Stimulated activated CD4-positive, alpha-beta T cell treated with anti-CD3 and anti-CD28 coated beads, Interleukin-1b, Interleukin-23, amount 100 ng/mL, for 24 hours (primary cell): ENCODE measurements at regions not wholly inside any gene's neighbourhood (a gene's known extent, or its start where the extent isn't known, plus 50 kb on each side); places are given as distances from the start of the nearest gene placed in this dataset.

Experiments
- DNase-seq, 4 experiments: peaks; one replicate each; pipeline ENCODE4 v3.0.0-alpha.2; 2020; ENCODE audit warnings: low read depth in 4 of 4, low spot score in 1 of 4

- DNase-seq: no peak
These were observed 93.2 kb upstream of the ATP8A1 start for GRCh38 chr4:42750091-42750490.

DNA sequence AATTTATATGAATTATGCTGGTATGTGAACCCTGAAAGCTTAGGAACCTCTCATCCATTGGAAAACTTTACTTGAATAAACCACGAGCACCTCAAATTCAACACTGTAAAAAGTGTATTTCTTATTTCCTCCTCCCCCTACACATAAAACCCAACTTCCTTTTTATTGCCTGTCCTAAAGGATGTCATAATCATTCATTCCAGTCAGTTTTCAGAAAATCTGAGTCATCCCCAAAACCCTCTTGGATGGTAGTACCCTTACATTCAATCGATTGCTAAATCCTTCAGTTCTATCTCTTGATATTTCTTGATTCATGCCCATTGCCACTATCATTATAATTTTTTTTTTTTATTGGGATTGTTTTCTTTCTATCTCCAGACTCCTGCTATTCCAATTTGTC, 91.1 kb upstream of the ATP8A1 start:
- DNase-seq: no peak

DNA sequence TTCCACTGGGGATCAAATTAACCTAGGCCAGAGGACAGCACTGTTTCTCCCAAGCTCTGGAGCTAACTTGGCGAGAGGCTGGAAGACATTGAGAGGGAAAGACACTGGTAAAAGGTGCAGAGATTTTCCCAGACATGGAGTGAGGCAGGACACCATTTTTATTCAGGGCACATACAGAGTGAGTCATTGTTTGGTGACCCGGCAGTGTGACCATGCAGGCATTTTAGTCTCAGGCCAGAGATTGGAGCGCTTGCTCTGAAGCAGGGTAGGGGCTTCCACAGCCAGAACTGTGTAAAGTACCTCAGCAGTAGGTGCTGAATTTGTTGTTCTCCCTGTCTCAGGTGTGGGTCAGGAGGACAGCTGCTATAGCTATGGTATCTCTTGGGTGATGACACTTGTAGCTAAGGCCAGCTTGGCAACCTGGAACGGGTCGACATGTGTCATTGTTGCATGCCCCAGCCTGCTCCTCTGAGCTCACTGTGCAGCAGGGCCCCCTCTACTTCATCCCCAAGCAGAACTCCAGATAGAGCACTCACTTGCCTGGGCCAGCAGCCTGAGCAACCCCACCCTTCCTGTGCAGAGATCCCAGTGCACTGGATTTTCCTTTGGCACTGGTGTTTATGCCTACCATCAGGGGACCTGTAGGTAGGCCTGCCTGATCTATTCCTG, 79.8 kb upstream of the ATP8A1 start:
- no peak for DNase-seq

GRCh38 chr4:42733380-42733779, 76.5 kb upstream of the ATP8A1 start:
- no peak for DNase-seq

DNA sequence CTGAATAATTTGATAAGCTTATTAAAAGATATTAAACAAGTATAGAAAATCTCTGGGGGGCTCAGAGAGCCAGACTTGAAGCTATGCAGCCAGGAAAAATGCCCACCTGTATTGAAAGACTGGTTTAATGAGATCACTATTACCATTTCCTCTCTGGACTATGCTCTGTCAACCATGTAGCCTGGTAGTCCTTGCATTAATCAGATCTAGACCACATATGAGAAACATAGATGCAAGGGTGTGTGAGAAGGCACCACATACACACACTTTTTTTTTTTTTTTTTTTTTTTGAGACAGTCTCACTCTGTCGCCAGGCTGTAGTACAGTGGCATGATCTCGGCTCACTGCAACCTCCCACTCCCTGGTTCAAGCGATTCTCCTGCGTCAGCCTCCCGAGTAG, 75.9 kb upstream of the ATP8A1 start:
- no peak for DNase-seq

- DNase-seq: no peak
These were observed 72.8 kb upstream of the ATP8A1 start for GRCh38 chr4:42729505-42730237.

DNA sequence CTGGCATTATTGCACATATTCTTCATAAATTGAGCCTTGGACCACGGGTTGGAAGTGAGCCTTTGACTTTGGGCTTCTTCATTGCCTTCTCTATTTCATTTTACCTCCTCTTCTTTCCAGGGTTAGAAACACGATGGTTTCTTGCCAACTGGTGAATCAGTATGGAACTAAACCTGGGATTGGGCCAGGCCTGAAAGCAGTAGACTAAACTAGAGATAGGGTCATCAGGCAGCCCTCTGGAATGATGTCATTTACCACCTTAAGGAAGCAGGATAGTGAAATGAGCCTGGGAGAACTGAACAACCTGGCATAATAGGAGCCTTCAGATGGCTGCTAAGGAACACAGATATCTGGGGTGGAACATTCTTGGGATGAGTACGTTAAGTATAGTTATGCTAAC, 67.5 kb upstream of the ATP8A1 start:
- DNase-seq: no peak

GRCh38 chr4:42720533-42720932, 63.6 kb upstream of the ATP8A1 start:
- DNase-seq: no peak

DNA sequence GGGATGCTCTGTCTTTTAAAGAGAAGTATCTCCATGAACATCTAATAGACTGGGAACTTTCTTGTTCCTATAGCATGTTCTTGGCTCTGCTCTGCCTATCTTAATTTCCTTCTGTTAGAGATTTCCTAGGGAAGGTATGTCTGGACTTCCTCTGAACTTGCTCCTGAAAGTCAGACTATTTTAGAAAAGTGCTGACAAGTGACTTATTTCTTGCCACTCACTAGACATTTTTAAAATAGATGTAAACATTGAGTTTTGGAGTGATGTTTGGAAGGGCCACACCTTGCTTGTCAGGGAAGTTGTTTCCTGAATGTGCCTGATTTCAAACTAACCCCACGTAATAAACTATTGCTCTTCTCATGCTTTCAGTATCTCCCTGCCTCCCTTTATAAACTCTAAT, 62.4 kb upstream of the ATP8A1 start:
- DNase-seq: no peak

DNA sequence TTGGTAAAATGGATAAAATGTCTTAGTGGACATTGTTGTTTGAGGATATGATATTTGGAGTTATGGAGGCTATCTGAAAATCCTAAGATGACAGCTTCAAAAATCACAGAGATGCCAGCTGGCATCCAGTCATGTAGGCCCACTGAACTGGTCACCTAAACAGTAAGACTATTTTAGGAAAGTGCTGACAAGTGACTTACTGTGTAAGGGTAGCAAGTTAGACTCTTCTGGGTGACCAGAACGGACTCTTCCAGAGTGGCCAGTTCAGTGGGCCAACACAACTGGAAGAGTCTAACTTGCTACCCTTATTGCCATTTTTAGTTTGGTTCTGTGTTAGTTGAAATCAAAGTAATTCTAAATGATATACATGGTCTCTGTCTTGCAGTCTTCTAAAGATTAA, 61.4 kb upstream of the ATP8A1 start:
- no peak for DNase-seq

- no peak for DNase-seq
These were observed 60.1 kb upstream of the ATP8A1 start for GRCh38 chr4:42716996-42717395.

DNA sequence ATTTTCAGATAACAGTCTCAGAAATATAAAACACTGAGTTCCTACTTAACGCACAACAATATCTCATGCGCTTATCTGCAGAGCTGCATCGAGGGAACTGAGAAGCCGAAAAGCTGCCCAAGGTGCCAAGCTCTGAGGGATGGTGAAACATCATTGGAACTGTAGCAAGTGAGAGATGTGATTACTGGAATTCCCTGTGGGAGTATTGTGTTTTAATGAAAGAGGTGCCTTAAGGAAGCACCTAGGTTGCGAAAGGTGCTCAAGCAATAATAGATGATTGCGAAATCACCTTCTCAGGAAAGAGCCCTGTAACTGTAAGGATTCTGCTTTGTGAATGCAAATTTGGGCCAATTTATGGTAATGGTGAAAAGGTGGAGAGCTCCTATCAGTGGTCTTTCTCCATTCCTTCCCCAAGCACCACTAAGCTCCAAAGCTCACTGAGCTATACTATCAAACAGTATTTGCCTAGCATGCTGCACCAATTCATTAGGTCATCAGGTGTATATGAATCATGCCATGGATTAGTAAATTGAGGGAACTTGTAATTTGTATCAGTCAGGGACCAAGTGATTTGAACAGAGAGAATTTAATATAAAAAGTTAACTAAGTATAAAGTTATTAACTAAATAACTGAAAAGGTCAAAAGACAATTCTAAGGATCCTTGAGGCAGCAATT, 59.0 kb upstream of the ATP8A1 start:
- DNase-seq: no peak

DNA sequence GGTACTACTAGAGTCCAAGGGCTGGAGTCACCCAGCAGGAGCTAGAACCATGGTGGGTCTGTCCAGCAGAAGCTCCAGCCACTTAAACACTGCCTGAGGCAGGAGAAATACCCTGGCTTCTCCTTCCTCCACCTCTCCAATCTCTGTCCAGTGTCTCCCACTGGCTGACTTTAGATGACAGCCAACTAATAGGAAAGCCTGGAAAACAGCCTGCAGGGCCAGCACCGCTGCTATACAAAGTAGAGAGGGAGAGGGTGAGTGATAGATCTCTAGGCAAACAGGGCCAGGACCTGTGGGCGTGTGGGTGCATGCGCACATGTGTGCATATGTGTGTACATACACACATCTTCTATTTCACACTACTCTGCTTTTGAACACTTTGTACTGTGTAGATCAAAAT, 56.5 kb upstream of the ATP8A1 start:
- no peak for DNase-seq

- no peak for DNase-seq
These were observed 55.9 kb upstream of the ATP8A1 start for GRCh38 chr4:42712854-42713253.

GRCh38 chr4:42711496-42711895, 54.6 kb upstream of the ATP8A1 start:
- no peak for DNase-seq

DNA sequence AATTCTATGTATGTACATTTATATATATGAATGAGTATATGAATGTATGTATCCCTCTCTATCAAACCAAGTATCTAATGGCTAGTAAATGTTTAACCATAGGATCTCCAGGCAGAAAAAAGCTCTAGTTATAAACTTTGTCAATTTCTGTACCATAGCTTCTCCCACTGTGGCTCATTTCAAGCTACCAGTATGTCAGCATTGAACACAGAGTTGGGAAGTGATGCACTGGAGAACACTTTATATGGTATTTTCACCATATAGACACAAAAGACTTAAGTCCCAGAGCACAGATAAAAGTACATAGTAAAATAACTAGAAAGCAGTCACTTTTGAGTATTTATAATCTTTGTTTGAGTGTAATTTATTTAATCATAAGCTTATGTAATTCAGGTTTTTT, 53.9 kb upstream of the ATP8A1 start:
- DNase-seq: no peak

GRCh38 chr4:42710329-42710728, 53.4 kb upstream of the ATP8A1 start:
- DNase-seq: no peak

GRCh38 chr4:42709392-42710065, 52.6 kb upstream of the ATP8A1 start:
- DNase-seq: no peak

DNA sequence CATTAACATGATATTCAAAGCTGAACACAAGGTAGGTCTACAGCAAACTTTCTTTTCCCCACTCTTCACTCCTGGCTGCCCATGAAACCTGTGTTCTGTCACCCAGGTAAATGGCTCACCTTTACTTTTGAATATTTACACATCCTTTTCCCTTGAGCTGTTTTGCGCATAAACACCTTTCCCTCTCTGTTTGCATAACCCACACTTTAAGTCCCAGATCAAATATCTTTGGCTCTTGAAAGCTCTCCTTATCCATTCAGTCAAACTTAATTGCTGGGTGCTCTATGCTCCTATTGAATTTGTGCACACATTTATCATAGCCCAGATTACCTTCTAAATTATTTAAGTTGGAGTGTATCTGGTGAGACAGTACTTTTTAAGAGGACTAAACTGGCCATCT, 51.7 kb upstream of the ATP8A1 start:
- DNase-seq: no peak
